ENCODE measurements at regions not wholly inside any gene's neighbourhood (a gene's known extent, or its start where the extent isn't known, plus 50 kb on each side); places are given as distances from the start of the nearest gene placed in this dataset.

- no peak overlapping the region for H2AFZ ChIP-seq (ENCODE audit: low read length)
- no TSS peak for BruUV-seq (replicated peaks)
- intact Hi-C loops (cut with micrococcal nuclease; ENCODE audit: unreplicated experiment) (loop anchor here (2.0 kb wide), 1 partner anchor 227 kb away; no protein-coding TSS in a partner anchor), in situ Hi-C loops (cut with HindIII; ENCODE audit: extremely low pct_ligation_motif_present, low pct_unique_long_range_greater_than_20kb) (no loop called here)
- H3K4me1 ChIP-seq (ENCODE audit: insufficient read depth, low read length): no peaks in the 10 kb centered on the region
- no peak overlapping the region for H3K4me3 ChIP-seq (replicated peaks in 1 of 3; ENCODE audit: insufficient read depth in 1 of 3, low read depth in 2 of 3, low read length in 3 of 3)
- CTCF ChIA-PET (ENCODE audit: low intra/inter-chr PET ratio, low total read pairs): no interaction called here
- ATAC-seq (no peak), DNase-seq (ENCODE audit: low spot score) (no peak), FAIRE-seq (no peak)
- no peak overlapping the region for H3K27ac ChIP-seq (ENCODE audit: extremely low read length, insufficient read depth, low read length)
- no peaks in the 10 kb centered on the region for H4K20me1 ChIP-seq (ENCODE audit: insufficient read depth, low read length)
- no peaks in the 10 kb centered on the region for H3K9me3 ChIP-seq (ENCODE audit: low read length)
- H3K27me3 ChIP-seq (ENCODE audit: control insufficient read depth in 1 of 2, insufficient read depth in 2 of 2, low read length in 2 of 2): no peaks in the 10 kb centered on the region; a peak in 1 of 5 replicates
- H3K4me2 ChIP-seq (ENCODE audit: low read depth, low read length): no peak overlapping the region
- 33% methylated on average over 1 of the region's 1 CpG for WGBS (ENCODE audit: low lambda C conversion rate)
- POLR2A ChIA-PET: no interaction called here
- H3K9ac ChIP-seq (ENCODE audit: insufficient read depth, low read depth, low read length): no peak overlapping the region
- H3K36me3 ChIP-seq (replicated peaks in 1 of 2; ENCODE audit: control insufficient read depth in 1 of 2, insufficient read depth in 2 of 2, low read length in 2 of 2): no peaks in the 10 kb centered on the region
- H3K79me2 ChIP-seq (ENCODE audit: insufficient read depth, low read length): no peaks in the 10 kb centered on the region
- TF ChIP-seq AGO1 (IDR thresholded peaks at IDR 0.05; ENCODE audit: low read depth, low read length, poor library complexity, severe bottlenecking) (no peak), PRDM10 (CRISPR knock-in tag; IDR thresholded peaks at IDR 0.05; ENCODE audit: low read depth) (no peak), ZNF274 (CRISPR knock-in tag; IDR thresholded peaks at IDR 0.05) (no peak), CERS6 (CRISPR knock-in tag; IDR thresholded peaks at IDR 0.05) (no peak), ARID5B (CRISPR knock-in tag; IDR thresholded peaks at IDR 0.05) (no peak), ZNF644 (CRISPR knock-in tag; IDR thresholded peaks at IDR 0.05; ENCODE audit: low read depth) (no peak), NFKBIZ (CRISPR knock-in tag; IDR thresholded peaks at IDR 0.05) (no peak), CC2D1A (CRISPR knock-in tag; IDR thresholded peaks at IDR 0.05) (no peak), MED13 (CRISPR knock-in tag; IDR thresholded peaks at IDR 0.05) (no peak), HNRNPK (IDR thresholded peaks at IDR 0.05; ENCODE audit: low read depth, low read length, poor library complexity, severe bottlenecking) (no peak), SP5 (CRISPR knock-in tag; IDR thresholded peaks at IDR 0.05; ENCODE audit: borderline replicate concordance, low read depth) (no peak), ZNF260 (CRISPR knock-in tag; IDR thresholded peaks at IDR 0.05; ENCODE audit: borderline replicate concordance, low read depth) (no peak), SSRP1 (CRISPR knock-in tag; IDR thresholded peaks at IDR 0.05) (no peak), ZNF691 (CRISPR knock-in tag; IDR thresholded peaks at IDR 0.05; ENCODE audit: borderline replicate concordance, low read depth) (no peak), ZNF776 (CRISPR knock-in tag; IDR thresholded peaks at IDR 0.05) (no peak), ZNF772 (CRISPR knock-in tag; IDR thresholded peaks at IDR 0.05) (no peak)
These were observed 141.7 kb upstream of the PRLR start for GRCh38 chr5:35371951-35372426.

Data from HepG2 (cell line).